NCI-H510A (cell line): ENCODE measurements at regions not wholly inside any gene's neighbourhood (a gene's known extent, or its start where the extent isn't known, plus 50 kb on each side); places are given as distances from the start of the nearest gene placed in this dataset.
"Not testable (repeated sequence)": the region's sequence is repeated elsewhere in the genome, so short reads cannot be mapped to it uniquely, and the experiment has no call there.

Experiments
- DNase-seq: peaks from one replicate; lab custom pipeline; 2025; lab: John Stamatoyannopoulos, UW

DNA sequence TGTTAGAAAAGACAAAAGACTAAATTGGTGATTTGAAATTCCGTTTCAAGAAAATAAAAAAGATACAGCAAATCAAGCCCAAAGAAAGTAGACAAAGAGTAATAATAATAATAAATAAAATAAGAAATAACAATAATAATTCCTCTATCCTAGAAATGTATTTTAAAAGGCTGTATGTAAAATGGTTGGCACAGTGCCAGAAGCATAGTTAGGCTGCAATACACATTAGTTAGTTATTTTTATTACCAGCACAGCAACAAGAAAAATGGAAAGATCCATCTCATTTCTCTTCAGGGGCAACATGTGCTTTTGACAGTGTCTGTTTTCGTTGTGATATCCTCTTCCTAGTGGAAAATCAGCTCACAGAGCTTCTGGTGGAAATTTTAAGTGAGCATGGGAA, 174.1 kb upstream of the TMTC1 start:
- no peak for DNase-seq

DNA sequence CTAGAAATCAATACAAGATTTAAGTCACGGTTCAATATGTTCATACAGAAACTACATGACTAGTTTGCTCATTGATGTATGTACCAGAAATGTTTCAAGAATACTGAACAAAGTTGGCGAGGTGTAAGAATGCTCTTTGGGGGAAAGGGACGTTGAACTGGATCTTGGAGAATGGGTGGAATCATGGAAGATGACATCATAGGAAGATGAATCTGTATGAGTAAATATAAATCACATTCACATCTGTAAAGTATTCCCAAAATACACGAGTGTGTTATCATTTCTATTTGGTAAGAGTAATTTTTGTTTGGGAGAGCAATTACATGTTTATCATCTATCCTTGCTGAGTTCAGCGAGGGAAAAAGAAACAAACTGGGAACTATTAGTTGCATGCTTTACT, 162.2 kb upstream of the TMTC1 start:
- DNase-seq, result no peak

DNA sequence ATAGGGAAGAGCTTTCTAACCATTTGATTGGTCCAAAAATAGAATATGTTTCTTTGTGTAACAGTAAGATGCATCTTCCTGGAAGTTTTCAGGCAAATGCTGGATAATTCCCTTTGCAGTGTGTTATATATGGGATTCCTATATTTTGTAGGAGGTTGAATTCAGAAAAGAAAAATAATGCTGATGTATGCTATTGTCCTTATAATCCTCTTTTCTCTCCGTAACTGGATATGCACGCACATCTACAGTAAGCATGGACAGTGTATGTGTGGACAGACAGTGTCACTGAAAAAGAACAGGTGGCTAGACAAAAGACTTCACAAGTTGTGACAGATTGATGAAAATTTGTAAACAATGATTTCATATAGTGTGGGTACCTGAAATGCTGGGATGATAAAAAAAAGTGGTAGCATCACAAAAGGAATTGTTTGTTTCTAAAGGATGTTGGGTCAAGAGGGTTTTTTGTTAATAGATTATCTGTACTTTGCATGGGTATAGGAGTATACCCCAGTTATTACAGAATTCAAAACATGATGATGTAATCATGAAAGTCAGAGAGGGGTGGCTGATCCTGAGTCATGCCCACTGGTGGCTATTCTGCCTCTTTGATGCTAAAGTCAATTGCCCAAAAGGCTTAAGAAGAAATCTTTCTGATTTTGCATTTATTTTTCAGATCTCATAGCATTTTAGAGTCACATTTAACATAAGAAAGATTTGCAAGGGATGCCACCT, 160.7 kb upstream of the TMTC1 start:
- no peak for DNase-seq

DNA sequence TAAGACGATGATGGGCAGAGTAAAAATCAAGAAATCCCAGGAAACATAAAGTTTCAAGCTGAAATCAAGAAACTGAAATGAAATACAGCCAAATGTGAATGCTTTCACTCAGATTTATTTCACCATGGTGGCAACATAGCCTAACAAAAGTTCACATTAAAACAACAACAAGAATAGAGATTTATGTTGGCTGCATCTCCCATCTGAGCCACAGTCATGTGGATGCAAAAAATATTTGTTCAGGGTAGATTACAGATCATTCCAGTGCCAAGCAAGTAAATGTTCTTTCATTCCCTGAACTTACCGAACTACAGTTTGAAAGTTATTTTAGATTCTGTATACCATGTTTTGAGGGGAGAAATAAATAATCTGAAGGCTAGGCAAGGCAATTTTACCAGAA, 159.9 kb upstream of the TMTC1 start:
- DNase-seq, result no peak

DNA sequence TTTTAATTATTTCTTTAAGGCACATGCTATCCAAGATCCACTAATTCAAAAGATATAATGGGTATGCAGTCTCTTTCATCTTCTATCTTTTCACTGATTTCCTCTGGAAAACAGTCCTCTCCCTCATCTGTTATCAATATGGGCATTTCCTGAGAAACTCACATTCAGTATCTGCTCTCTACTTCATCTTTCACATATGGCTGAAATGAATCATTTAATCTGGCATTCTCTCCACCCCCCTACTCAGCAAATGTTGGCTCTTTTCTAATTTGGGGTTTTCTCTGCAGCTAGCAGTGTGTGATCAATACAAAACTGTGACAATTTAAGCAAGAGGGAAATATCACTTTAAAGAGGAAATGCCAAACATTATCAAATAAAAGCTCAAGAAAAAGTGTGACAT, 157.1 kb upstream of the TMTC1 start:
- no peak for DNase-seq

DNA sequence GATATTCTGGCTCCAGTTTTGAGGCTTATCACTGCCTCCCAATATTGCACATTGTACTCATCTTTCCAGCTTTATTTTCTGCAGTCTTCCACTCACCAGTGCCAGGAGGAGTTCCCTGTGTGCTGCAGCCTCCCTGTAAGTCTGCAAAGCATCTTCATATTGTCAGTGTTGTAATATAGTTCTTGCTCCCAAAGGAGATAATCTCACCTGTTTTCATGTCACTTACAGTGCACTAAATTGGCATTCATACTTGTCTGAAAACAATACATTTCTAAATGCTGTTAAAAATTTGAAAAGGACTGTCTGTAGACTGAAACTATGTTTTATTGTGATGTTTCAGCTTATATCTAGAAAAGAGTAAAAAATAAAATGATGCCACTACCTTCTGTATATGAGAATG, 146.8 kb upstream of the TMTC1 start:
- no peak for DNase-seq

DNA sequence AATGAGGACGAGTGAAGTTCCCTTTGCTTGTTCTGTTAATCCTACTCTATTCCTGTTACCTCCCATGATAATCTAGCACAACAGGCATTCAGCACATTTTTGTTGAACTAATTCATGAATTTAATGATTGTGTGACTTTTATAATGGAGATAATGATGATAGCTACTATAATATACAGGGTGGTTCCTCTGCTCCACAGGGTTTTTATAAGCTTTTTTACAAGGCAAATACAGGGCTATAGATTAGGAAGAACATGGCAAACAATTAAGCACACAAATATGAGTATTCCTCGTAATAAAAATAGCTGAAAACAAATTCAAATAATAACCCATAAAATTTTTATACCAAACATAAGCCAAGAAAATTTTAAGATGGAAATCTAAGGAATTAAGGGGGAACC, 145.6 kb upstream of the TMTC1 start:
- DNase-seq, result no peak

DNA sequence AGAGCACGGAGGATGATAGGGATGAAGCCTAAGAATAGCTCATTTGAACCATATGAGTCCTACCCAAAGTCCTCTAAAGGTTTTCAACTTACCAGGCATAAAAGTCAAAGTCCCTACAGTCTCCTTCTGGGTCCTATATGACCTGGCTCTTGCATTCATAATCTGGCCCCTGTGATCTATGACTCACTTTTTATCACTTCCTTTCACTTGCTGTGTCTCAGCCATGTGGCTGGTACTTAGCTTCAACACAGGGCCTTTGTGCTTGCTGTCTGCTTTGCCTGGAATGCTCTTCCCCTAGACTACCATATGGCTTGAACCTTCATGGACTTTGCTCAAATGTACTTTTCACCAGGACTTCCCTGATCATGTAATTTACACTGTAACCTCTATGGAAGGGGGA, 137.6 kb upstream of the TMTC1 start:
- DNase-seq, result no peak

DNA sequence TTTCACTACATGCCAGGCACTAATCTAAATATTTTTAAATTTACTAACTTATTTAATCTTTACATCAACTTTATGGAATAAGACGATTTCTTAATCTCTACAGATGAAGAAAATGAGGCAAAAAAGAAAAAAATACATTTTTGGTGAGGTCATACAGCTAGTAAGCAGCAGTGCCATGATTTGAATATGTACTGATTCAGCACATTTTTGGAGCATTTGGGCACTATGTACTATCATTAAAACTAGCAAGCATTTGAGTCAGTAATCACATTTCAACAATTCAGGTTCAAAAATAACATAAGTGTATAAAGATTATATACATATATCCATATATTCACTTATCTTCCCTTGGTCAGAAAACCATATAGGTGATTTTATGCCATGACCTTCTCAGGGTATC, 124.4 kb upstream of the TMTC1 start:
- no peak for DNase-seq

DNA sequence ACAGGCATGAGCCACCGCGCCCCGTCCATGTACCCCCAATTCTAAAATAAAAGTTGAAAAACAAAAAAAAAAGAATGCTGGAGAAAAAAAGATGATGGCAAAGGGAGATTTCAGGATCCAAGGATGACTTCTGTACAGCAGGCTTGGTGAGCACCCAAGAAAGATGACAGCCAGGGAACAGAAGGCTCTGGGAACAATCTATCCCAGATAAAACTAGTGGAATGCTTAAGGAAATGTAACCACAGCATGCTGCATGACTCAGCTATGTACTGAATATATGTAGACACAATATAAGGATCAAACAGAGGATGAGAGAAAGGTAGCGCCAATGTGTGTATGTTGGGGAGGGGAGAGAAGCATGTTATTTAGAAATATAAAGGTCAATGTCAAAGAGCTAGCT, 123.7 kb upstream of the TMTC1 start:
- no peak for DNase-seq

DNA sequence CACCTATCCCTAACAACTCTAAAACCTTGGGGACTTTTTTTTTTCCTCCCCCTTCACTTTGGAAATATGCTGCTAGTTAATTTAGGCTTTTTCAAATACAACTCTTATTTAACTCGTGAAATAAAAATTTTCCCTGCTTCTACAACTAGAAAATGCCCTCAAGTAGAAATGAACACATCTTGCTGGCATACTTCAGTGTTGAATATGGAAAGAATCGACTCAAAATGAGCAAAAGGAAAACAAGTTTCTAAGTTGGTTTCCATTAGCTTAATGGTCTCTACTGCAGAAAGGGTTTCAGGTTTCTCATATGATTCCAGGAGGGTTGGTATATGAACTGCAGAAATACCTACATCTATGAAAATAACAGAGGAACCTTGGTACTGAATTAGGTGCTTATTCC, 118.3 kb upstream of the TMTC1 start:
- no peak for DNase-seq

DNA sequence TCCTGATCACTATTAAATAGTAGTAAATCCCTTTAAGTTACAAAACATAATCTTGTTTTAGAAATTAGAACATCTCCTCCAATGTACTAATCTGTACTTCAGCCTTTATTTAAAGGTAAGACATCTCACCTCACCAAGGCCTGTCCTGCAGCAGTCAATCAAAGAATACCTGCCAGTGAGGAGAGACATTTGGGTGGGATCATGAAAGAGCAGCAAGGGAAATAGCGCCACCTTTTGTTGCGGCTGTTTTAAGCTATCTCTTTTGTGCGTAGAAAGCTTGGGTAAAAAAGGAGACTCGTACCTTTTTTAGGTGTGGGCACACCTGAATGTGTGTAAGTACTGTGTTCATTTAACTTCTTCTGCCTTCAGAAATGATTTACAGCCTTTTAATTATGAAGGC, 117.8 kb upstream of the TMTC1 start:
- no peak for DNase-seq

DNA sequence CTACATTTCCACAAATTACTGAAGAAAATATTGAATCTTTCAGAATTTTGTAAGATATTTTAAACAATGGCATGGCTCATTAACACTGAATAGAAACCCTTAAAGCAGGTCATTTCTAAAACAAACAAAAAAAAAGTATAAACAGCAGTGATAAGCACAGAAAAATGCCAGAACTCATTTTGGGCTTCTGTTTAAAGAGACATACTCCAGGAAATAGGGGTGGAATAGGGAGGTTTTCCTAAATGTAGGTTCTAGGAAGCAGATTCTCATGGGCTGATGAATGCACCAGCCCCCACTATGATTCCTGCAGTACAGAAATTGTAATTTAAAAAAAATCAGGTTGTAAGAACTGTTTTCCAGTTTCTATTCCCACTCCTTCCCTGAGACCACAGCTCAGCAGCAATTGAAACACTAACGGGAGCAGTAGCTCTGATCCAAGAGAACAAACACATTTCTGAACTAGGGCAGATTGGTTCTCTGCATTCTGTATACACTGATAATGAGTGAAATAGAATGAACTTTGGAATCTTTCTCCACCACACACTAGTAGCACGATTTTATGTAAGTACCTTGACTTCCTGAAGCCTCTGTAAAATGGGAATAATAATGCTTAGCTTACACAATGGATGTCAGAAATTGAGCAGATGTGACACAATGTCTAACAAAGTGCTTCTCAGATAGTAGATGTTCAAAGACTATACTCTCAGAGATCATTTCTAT, 115.6 kb upstream of the TMTC1 start:
- DNase-seq, result no peak

DNA sequence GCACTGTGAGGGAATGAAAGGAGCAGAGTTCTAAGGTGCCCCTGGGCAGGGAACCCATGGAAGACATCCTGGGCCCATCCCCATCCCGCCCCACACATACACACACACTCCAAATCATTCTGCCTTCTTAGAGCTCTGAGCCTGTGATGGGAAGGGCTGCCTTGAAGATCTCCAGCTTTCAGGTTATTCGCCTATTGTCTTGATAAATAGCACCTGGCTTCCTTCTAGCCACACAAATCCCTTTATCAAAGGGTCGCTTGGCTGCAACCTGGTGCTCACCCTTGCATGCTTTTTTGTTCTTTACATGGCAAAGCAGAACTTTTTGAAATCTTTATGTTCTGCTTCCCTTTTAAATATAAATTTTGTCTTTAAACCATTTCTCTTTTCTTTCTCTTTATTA, 112.2 kb upstream of the TMTC1 start:
- DNase-seq, result no peak

DNA sequence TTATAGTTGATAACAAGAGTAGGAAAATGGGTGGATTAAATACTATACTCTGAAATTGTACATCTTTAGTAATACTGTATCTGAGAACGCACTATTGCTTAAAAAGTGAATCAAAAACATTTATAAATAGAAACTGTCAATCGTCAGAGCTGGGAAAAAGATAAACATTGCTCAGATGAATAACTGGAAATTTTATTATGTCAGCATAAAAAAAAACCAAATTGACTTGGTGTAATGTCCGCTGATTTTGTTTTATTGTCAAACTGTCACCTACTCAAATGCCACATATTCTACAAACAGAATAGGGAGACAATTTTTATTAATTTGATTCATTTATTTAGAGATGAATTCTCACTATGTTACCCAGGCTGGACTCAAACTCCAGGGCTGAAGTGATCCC, 109.3 kb upstream of the TMTC1 start:
- DNase-seq, result no peak

DNA sequence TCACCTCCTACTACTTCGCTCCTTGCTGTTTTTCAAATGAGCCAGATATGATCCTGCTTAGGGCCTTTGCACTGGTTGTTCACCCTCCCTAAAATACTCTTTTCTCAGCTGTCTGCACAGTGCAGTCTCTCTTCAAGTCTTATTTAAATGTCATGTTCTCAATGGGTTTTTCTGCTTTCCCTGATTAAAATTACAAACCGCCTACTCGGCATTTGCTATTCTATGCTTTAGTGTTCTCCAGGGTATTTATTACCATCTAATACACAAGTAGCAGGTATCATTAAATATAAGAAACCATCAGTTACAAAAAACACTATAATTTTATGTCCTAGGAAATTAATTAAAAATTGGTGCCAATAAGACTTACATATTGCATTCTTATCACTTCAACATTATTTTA, 108.0 kb upstream of the TMTC1 start:
- DNase-seq, result no peak

DNA sequence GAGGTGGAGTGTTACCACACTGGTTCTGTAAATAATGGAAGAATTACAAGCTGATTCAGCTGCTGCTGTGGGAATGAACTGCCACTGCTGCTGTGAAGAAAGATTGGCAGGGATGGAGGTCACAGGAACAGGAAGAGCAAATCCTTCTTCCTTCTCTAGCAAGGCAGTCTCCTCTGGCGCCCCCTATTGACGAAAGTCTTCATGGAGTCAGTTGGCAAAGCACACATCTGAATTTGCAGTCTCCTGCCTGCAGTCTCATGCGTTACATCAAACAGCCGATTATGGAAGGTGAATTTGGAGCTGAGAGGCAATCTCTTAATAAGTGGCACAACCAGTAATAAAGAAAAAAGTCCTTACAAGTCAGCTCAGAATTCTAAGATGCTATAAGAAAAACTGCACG, 106.0 kb upstream of the TMTC1 start:
- DNase-seq, result no peak

DNA sequence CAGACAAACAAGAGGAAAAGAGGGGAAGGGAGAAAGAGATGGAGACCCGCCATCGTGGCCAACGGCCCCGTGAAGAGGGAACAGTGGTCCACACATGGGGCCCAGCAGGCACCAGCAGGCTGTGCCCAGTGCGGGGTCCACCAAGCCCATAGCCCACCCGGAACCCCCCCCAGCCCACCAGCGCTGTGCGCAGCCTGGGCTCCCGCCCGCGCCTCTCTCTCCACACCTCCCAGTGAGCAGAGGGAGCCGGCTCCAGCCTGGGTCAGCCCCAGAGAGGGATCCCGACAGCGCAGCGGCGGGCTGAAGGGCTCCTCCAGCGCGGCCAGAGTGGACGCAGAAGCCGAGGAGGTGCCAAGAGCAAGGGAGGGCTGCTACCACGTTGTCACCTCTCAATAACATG, 105.0 kb upstream of the TMTC1 start:
- no peak for DNase-seq

DNA sequence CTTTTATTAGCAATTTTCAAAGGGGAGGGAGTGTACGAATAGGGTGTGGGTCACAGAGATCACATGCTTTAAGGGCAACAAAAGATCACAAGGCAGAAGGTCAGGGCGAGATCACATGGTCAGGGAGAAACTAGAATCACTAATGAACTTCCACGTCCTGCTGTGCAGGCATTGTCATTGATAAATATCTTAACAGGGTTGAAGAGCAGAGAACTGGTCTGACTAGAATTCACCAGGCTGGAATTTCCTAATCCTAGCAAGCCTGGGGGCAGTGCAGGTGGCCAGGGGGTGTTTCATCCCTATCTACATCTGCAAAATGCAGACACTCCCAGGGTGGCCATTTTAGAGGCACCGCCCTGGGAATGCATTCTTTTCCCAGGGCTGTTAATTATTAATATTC, 101.2 kb upstream of the TMTC1 start:
- not testable (repeated sequence) for DNase-seq

DNA sequence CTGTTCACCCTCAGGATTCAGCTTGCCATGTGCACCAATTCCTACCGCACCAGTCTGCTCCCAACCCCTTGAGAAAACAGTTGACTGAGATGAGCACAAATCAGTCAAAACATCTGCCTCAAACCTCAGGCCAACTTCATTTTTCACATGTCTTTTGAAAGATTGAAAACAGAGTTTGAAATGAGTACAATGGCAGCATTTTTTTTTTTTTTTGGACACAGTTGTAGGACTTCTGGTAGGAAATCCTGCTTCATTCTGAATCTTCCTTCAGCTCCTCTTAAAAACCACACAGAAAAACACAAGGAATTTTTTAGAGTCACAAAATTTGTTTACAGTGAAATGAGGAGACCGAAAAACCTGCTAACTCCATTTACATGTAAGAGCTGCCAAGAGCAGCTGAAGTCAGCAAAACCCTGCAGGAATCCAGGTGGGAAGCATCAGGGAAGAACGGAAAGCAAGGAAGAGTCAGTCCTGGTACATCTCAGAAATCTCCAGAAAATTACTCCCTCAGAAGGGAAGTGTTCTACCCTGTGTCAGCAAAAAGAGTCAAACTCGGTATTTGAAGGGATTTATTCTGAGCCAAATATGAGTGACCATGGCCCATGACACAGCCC, 100.3 kb upstream of the TMTC1 start:
- DNase-seq, result no peak

DNA sequence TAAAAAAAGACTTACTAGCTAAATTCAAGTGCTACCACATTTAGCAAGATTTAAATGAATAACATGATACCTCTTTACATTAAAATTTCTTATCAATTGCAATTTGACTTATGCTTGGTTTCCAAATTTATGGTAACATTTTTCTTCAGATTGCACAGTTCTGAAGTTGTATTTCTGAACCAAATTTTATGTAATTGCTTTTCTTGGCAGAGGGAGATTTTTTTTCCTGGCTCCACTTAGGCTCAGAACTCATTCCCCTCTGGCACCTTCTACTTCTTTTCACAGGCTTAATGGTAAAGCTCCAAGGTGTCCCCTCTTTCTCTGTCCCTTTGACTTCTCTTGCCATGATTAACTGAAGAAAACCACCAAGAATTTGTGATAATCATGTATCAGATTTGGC, 99.8 kb upstream of the TMTC1 start:
- DNase-seq, result no peak

DNA sequence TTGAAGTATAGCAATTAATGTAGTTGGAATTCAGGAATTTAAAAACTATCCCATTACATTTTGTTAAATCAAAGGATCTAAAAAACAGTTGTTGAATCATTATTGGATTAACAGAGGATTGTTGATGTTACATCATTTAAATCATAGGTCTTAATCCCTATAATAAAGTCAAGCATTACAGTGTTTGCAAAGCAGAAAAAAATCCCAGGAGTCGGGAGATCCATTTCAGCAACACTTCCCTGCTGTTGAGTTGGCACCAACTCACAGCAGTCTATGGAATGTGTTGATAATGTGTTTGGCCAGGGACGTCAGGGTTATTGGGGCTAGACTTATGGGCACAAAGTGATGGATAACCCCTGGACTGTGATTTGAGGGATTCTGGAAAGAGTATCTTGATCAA, 99.1 kb upstream of the TMTC1 start:
- DNase-seq, result no peak

DNA sequence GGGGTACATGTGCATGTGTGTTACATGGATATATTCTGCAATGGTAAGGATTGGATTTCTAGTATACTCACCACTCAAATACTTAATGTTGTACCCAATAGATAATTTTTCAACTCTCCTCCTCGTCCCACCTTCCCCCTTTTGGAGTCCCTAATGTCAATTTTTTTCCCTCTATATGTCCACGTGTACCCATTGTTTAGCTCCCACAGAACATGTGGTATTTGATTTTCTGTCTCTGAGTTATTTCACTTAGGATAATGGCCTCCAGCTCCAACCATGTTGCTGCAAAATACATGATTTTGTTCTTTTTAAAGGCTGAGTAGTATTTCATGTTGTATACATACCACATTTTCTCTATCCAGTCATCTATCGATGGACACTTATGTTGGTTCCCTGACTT, 97.2 kb upstream of the TMTC1 start:
- no peak for DNase-seq
